GM12878 (cell line): ENCODE measurements at regions not wholly inside any gene's neighbourhood (a gene's known extent, or its start where the extent isn't known, plus 50 kb on each side); places are given as distances from the start of the nearest gene placed in this dataset.

Experiments used
- BCL11A ChIP-seq: IDR thresholded peaks from 2 replicates; pipeline ENCODE4 v1.6.1; 2011; ENCODE audit warnings: low read depth, low read length
- CUX1 ChIP-seq: IDR thresholded peaks from 2 replicates; pipeline ENCODE4 v1.6.1; 2012; ENCODE audit warnings: improper control_type of control experiment, low read depth, low read length; ENCODE audit not compliant: insufficient replicate concordance
- E2F4 ChIP-seq: IDR thresholded peaks from 2 replicates; pipeline ENCODE4 v1.6.1; 2012; ENCODE audit warnings: low read depth, low read length, improper control_type of control experiment
- EZH2 ChIP-seq: IDR thresholded peaks from 2 replicates; pipeline ENCODE4 v1.6.1; 2012; ENCODE audit warnings: low read depth, mild to moderate bottlenecking, control low read depth, inconsistent platforms, low read length, borderline replicate concordance; ENCODE audit not compliant: control insufficient read depth
- GABPA ChIP-seq: IDR thresholded peaks from 2 replicates; pipeline ENCODE4 v1.6.1; 2014; ENCODE audit warnings: antibody characterized with exemption, low read depth, mild to moderate bottlenecking, inconsistent platforms
- NR2C2 ChIP-seq: IDR thresholded peaks from 2 replicates; pipeline ENCODE4 v1.6.1; 2011; ENCODE audit warnings: borderline replicate concordance, low read depth; ENCODE audit not compliant: control insufficient read depth, insufficient read length
- SP1 ChIP-seq: IDR thresholded peaks from one replicate; pipeline ENCODE4 v1.6.1; 2011; ENCODE audit warnings: low read depth, low read length
- USF2 ChIP-seq: IDR thresholded peaks from 2 replicates; pipeline ENCODE4 v1.6.1; 2011; ENCODE audit warnings: low read depth, low read length, improper control_type of control experiment, borderline replicate concordance
- ZSCAN29 ChIP-seq: fragments of 450-650 bp; IDR thresholded peaks from 2 replicates; pipeline ENCODE4 v1.6.1; 2017; ENCODE audit warnings: mild to moderate bottlenecking, moderate library complexity
- TF ChIP-seq, protein P1 (sequence below), 3 experiments: IDR thresholded peaks in 2 of 3; conservative IDR thresholded peaks in 1 of 3; 2 replicates each; pipeline ENCODE4 v1.5.1; 2011; ENCODE audit warnings: low read depth in 3 of 3, low read length in 3 of 3, mild to moderate bottlenecking in 3 of 3, control low read depth in 2 of 3, moderate library complexity in 2 of 3, inconsistent platforms in 1 of 3, mixed read lengths in 1 of 3; ENCODE audit not compliant: control insufficient read depth in 2 of 3, insufficient read depth in 1 of 3; ENCODE audit errors: extremely low read depth in 1 of 3
- TF ChIP-seq, protein P2 (sequence below): fragments of 450-650 bp; IDR thresholded peaks from 2 replicates; pipeline ENCODE4 v1.6.1; 2018; ENCODE audit warnings: mild to moderate bottlenecking, low read depth, moderate library complexity; ENCODE audit not compliant: partially characterized antibody

DNA sequence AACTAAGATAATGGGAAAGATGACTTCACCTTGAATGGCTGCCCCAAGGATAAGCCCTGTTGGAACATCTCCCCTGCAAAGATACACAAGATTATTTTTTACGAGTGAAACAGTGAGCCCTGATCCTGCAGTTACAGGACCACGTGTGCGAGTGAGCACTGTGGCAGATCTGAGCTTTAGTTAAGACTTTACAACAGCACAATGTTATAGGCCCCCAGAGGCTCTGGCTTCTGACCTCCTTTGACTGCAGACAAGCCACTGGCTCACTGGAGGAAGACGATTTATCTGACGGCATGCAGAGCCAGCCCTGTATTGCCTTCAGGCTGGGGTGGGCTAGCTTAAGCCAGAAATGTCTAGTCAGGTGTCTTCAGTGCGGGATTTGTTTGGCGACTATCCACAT, 174.4 kb downstream of the ARRDC4 start:
- TF ChIP-seq ZSCAN29 = no peak
- TF ChIP-seq USF2 = no peak
- TF ChIP-seq, protein P1, sequence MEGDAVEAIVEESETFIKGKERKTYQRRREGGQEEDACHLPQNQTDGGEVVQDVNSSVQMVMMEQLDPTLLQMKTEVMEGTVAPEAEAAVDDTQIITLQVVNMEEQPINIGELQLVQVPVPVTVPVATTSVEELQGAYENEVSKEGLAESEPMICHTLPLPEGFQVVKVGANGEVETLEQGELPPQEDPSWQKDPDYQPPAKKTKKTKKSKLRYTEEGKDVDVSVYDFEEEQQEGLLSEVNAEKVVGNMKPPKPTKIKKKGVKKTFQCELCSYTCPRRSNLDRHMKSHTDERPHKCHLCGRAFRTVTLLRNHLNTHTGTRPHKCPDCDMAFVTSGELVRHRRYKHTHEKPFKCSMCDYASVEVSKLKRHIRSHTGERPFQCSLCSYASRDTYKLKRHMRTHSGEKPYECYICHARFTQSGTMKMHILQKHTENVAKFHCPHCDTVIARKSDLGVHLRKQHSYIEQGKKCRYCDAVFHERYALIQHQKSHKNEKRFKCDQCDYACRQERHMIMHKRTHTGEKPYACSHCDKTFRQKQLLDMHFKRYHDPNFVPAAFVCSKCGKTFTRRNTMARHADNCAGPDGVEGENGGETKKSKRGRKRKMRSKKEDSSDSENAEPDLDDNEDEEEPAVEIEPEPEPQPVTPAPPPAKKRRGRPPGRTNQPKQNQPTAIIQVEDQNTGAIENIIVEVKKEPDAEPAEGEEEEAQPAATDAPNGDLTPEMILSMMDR (IDR thresholded peaks at IDR 0.05 in 2 of 3, conservative IDR thresholded peaks at IDR 0.05 in 1 of 3; ENCODE audit: control insufficient read depth in 2 of 3, extremely low read depth in 1 of 3, insufficient read depth in 1 of 3, low read depth in 3 of 3, low read length in 3 of 3) = no peak
- no peak for TF ChIP-seq BCL11A
- no peak for TF ChIP-seq E2F4
- TF ChIP-seq EZH2 = no peak
- no peak for TF ChIP-seq SP1
- TF ChIP-seq, protein P2, sequence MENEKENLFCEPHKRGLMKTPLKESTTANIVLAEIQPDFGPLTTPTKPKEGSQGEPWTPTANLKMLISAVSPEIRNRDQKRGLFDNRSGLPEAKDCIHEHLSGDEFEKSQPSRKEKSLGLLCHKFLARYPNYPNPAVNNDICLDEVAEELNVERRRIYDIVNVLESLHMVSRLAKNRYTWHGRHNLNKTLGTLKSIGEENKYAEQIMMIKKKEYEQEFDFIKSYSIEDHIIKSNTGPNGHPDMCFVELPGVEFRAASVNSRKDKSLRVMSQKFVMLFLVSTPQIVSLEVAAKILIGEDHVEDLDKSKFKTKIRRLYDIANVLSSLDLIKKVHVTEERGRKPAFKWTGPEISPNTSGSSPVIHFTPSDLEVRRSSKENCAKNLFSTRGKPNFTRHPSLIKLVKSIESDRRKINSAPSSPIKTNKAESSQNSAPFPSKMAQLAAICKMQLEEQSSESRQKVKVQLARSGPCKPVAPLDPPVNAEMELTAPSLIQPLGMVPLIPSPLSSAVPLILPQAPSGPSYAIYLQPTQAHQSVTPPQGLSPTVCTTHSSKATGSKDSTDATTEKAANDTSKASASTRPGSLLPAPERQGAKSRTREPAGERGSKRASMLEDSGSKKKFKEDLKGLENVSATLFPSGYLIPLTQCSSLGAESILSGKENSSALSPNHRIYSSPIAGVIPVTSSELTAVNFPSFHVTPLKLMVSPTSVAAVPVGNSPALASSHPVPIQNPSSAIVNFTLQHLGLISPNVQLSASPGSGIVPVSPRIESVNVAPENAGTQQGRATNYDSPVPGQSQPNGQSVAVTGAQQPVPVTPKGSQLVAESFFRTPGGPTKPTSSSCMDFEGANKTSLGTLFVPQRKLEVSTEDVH = no peak
- no peak for TF ChIP-seq GABPA
- no peak for TF ChIP-seq CUX1
- no peak for TF ChIP-seq NR2C2
